Pancreas (tissue), 10 donors: ENCODE measurements at regions not wholly inside any gene's neighbourhood (a gene's known extent, or its start where the extent isn't known, plus 50 kb on each side); places are given as distances from the start of the nearest gene placed in this dataset.

Experiments used
- ATAC-seq, 4 donors: fragments of 200-7000 bp; cut with Tn5 transposase; one replicate each; pipeline versions ENCODE4 v1.8.0 to v1.9.1; 2020; ENCODE audit warnings: mild to moderate bottlenecking in 4 of 4, moderate library complexity in 4 of 4
- DNase-seq, 6 donors: peaks; one replicate each; pipeline ENCODE4 v3.0.0-alpha.2; 2020
- FAIRE-seq: peaks from 2 replicates; lab custom pipeline; 2012; peaks lifted over from hg19 to GRCh38; lab: Jason Lieb, UNC
- H3K27ac ChIP-seq, 4 donors: fragments of 200-600 bp; sonication (generic); 1 replicate in 3 of 4; 2 replicates in 1 of 4; pipeline versions ENCODE4 v1.5.0 to v1.8.0; 2020
- H3K27me3 ChIP-seq, 4 donors: fragments of 200-600 bp; one replicate each; pipeline ENCODE4 v1.8.0; 2021
- H3K36me3 ChIP-seq, 3 donors: fragments of 200-600 bp; sonication (generic) in 1 of 3; one replicate each; pipeline versions ENCODE4 v1.5.0 to v1.8.0; 2020 to 2021
- H3K4me1 ChIP-seq, 3 donors: fragments of 200-600 bp; one replicate each; pipeline ENCODE4 v1.8.0; 2021
- H3K4me3 ChIP-seq, 4 donors: fragments of 200-600 bp; sonication (generic) in 2 of 4; one replicate each; pipeline versions ENCODE4 v1.5.0 to v1.8.0; 2020 to 2021
- H3K9me3 ChIP-seq, 4 donors: fragments of 200-600 bp; one replicate each; pipeline ENCODE4 v1.8.0; 2021
- CTCF ChIP-seq, 4 donors: fragments of 200-600 bp; sonication (generic) in 3 of 4; IDR thresholded peaks; one replicate each; pipeline versions ENCODE4 v1.5.0 to v1.8.0; 2021; ENCODE audit warnings: antibody characterized with exemption in 4 of 4
- WGBS, 2 donors: extraction: QIAGEN DNeasy Blood & Tissue Kit; methylation state at CpG; one replicate each; pipeline ENCODE4 v1.1.7; 2013; 5-methylcytosine and 5-hydroxymethylcytosine counted together
- intact Hi-C, 3 donors: fragments of 100-400 bp; cut with DNase I; formaldehyde crosslinking; loops; one replicate each; pipeline versions ENCODE4 v1.11.1 to v1.14.2; 2022
- donor health status: healthy with polysubstance abuse.
- donor health status: DM: no; HTN: no; CAD: no; lungs with moderate emphysema.
- donor health status: DM: no; HTN: no; CAD: no.
- donor health status: control.
- donor health status: control.
- donor health status: Bipolar disorder and iron deficiency.
- donor health status: DM: yes; HTN: yes; CAD: no.
- donor health status: DM: no; HTN: no; CAD: no.
- donor health status: DM: no; HTN: no; CAD: no.
- donor health status: DM: yes; HTN: yes; CAD: no.

- ATAC-seq (no peak), FAIRE-seq (no peak), DNase-seq (no peak)
- no peaks in the 10 kb centered on the region for H3K4me1 ChIP-seq
- peaks cover 0 to 3% (median 0%) of the 10 kb centered on the region in 4 donors for H3K27me3 ChIP-seq
- intact Hi-C loops, result no loop called here
- no peak for TF ChIP-seq CTCF (IDR thresholded peaks at IDR 0.05)
- no peaks in the 10 kb centered on the region for H3K36me3 ChIP-seq
- no peak overlapping the region for H3K27ac ChIP-seq
- WGBS, 2 donors, result 89 to 90% methylated on average over 2 of the region's 2 CpGs
- H3K4me3 ChIP-seq, result no peak overlapping the region
- H3K9me3 ChIP-seq, result no peaks in the 10 kb centered on the region
Measured at GRCh38 chr20:40291493-40292135, 397.4 kb downstream of the MAFB start.

- ATAC-seq (no peak), FAIRE-seq (no peak), DNase-seq (no peak)
- 95 to 97% methylated on average over 2 of the region's 2 CpGs for WGBS, 2 donors
- intact Hi-C loops, result no loop called here
- no peaks in the 10 kb centered on the region for H3K9me3 ChIP-seq
- no peak overlapping the region for H3K4me3 ChIP-seq
- no peaks in the 10 kb centered on the region for H3K4me1 ChIP-seq
- H3K27me3 ChIP-seq, result no peaks in the 10 kb centered on the region
- H3K36me3 ChIP-seq, result no peaks in the 10 kb centered on the region
- no peak for TF ChIP-seq CTCF (IDR thresholded peaks at IDR 0.05)
- H3K27ac ChIP-seq, result no peak overlapping the region
Measured at GRCh38 chr20:40287683-40288082, 401.4 kb downstream of the MAFB start.

- H3K36me3 ChIP-seq, result no peaks in the 10 kb centered on the region
- no peak overlapping the region for H3K27ac ChIP-seq
- 40 to 50% methylated on average over 10 of the region's 10 CpGs for WGBS, 2 donors
Measured at GRCh38 chr20:40286975-40287531, 402.0 kb downstream of the MAFB start.

GRCh38 chr20:40284611-40285010 is 404.4 kb downstream of the MAFB start:
- intact Hi-C loops, result no loop called here
- FAIRE-seq, result no peak
- no peak for DNase-seq
- no peaks in the 10 kb centered on the region for H3K27me3 ChIP-seq
- no peaks in the 10 kb centered on the region for H3K4me1 ChIP-seq
- ATAC-seq, result no peak
- TF ChIP-seq CTCF (IDR thresholded peaks at IDR 0.05), result no peak
- H3K36me3 ChIP-seq, result no peaks in the 10 kb centered on the region
- H3K27ac ChIP-seq, result no peak overlapping the region
- H3K4me3 ChIP-seq, result no peak overlapping the region
- 78% methylated on average over 2 of the region's 2 CpGs for WGBS, 2 donors
- H3K9me3 ChIP-seq, result no peaks in the 10 kb centered on the region

More at GRCh38 chr20:40286975-40287531, 402.0 kb downstream of the MAFB start:
- H3K27me3 ChIP-seq, result no peaks in the 10 kb centered on the region
- H3K9me3 ChIP-seq, result no peaks in the 10 kb centered on the region
- no peak overlapping the region for H3K4me3 ChIP-seq
- no peak for FAIRE-seq
- DNase-seq, result peak; percentile 30 to 76 (median 56)
- no peaks in the 10 kb centered on the region for H3K4me1 ChIP-seq
- ATAC-seq, result peak; percentile 43 to 76 (median 74)
- intact Hi-C loops, result no loop called here
- no peak for TF ChIP-seq CTCF (IDR thresholded peaks at IDR 0.05)

GRCh38 chr20:40283689-40284088 is 405.3 kb downstream of the MAFB start:
- no peak for DNase-seq
- no peak for TF ChIP-seq CTCF (IDR thresholded peaks at IDR 0.05)
- no peak for FAIRE-seq
- 79 to 96% methylated on average over 1 of the region's 1 CpG for WGBS, 2 donors
- no peak for ATAC-seq
- Histone ChIP-seq H3K36me3 (no peaks in the 10 kb centered on the region), H3K9me3 (no peaks in the 10 kb centered on the region), H3K27me3 (no peaks in the 10 kb centered on the region), H3K27ac (no peak overlapping the region), H3K4me3 (no peak overlapping the region), H3K4me1 (no peaks in the 10 kb centered on the region)
- intact Hi-C loops, result no loop called here
